ENCODE measurements at regions not wholly inside any gene's neighbourhood (a gene's known extent, or its start where the extent isn't known, plus 50 kb on each side); places are given as distances from the start of the nearest gene placed in this dataset.

GRCh38 chr6:93684339-93684738, 265.0 kb upstream of the EPHA7 start:
- H3K27ac ChIP-seq: no peak overlapping the region
- H3K36me3 ChIP-seq: no peaks in the 10 kb centered on the region
- H3K27me3 ChIP-seq: no peaks in the 10 kb centered on the region
- H3K4me3 ChIP-seq: no peak overlapping the region
- H3K9ac ChIP-seq (ENCODE audit: low read depth in 2 of 2, low read length in 2 of 2): no peak overlapping the region
- TF ChIP-seq, protein P1, sequence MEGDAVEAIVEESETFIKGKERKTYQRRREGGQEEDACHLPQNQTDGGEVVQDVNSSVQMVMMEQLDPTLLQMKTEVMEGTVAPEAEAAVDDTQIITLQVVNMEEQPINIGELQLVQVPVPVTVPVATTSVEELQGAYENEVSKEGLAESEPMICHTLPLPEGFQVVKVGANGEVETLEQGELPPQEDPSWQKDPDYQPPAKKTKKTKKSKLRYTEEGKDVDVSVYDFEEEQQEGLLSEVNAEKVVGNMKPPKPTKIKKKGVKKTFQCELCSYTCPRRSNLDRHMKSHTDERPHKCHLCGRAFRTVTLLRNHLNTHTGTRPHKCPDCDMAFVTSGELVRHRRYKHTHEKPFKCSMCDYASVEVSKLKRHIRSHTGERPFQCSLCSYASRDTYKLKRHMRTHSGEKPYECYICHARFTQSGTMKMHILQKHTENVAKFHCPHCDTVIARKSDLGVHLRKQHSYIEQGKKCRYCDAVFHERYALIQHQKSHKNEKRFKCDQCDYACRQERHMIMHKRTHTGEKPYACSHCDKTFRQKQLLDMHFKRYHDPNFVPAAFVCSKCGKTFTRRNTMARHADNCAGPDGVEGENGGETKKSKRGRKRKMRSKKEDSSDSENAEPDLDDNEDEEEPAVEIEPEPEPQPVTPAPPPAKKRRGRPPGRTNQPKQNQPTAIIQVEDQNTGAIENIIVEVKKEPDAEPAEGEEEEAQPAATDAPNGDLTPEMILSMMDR (IDR thresholded peaks at IDR 0.05): no peak
- DNase-seq: peak; percentile 35
- no peaks in the 10 kb centered on the region for H3K9me3 ChIP-seq
- H3K4me1 ChIP-seq: no peaks in the 10 kb centered on the region
- intact Hi-C loops (cut with DNase I): no loop called here

DNA sequence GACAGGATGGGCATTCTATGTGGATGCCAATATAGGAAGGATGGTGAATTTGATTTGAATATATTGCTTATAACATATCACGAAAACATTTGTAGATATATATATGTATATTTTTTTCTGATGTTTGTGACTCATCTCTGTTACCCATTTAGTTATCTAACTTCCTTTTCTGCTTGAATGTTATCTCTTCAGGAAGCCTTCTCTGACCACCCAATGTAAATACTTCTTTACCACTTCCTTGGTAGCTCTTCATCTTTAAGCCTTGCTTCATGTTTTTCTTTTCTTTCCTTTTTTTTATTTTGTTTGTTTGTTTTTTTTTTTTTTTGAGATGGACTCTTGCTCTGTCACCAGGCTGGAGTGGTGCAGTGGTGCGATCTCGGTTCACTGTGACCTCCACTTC, 260.5 kb upstream of the EPHA7 start:
- Histone ChIP-seq H3K27me3 (no peaks in the 10 kb centered on the region), H3K27ac (no peak overlapping the region), H3K4me1 (no peaks in the 10 kb centered on the region), H3K36me3 (no peaks in the 10 kb centered on the region), H3K9me3 (no peaks in the 10 kb centered on the region), H3K9ac (ENCODE audit: low read depth in 2 of 2, low read length in 2 of 2) (no peak overlapping the region), H3K4me3 (no peak overlapping the region)
- no peak for DNase-seq
- intact Hi-C loops (cut with DNase I): no loop called here
- TF ChIP-seq, protein P1 (IDR thresholded peaks at IDR 0.05): no peak

- H3K9me3 ChIP-seq: no peaks in the 10 kb centered on the region
- H3K27ac ChIP-seq: no peak overlapping the region
- no peak for DNase-seq
- no peaks in the 10 kb centered on the region for H3K27me3 ChIP-seq
- intact Hi-C loops (cut with DNase I): no loop called here
- H3K4me3 ChIP-seq: no peak overlapping the region
- TF ChIP-seq, protein P1 (IDR thresholded peaks at IDR 0.05): no peak
- no peaks in the 10 kb centered on the region for H3K4me1 ChIP-seq
- H3K36me3 ChIP-seq: no peaks in the 10 kb centered on the region
- no peak overlapping the region for H3K9ac ChIP-seq (ENCODE audit: low read depth in 2 of 2, low read length in 2 of 2)
Observed at GRCh38 chr6:93678841-93679454, 259.6 kb upstream of the EPHA7 start.

- intact Hi-C loops (cut with DNase I): no loop called here
- H3K27me3 ChIP-seq: no peaks in the 10 kb centered on the region
- TF ChIP-seq, protein P1 (IDR thresholded peaks at IDR 0.05): no peak
- H3K27ac ChIP-seq: no peak overlapping the region
- H3K4me1 ChIP-seq: no peaks in the 10 kb centered on the region
- no peak overlapping the region for H3K4me3 ChIP-seq
- no peaks in the 10 kb centered on the region for H3K36me3 ChIP-seq
- DNase-seq: no peak
- no peak overlapping the region for H3K9ac ChIP-seq (ENCODE audit: low read depth in 2 of 2, low read length in 2 of 2)
- no peaks in the 10 kb centered on the region for H3K9me3 ChIP-seq
Observed at GRCh38 chr6:93677264-93677965, 258.1 kb upstream of the EPHA7 start.

- TF ChIP-seq, protein P1 (IDR thresholded peaks at IDR 0.05): no peak
- H3K4me3 ChIP-seq: no peak overlapping the region
- no peak for DNase-seq
- H3K27ac ChIP-seq: no peak overlapping the region
- no peaks in the 10 kb centered on the region for H3K4me1 ChIP-seq
- intact Hi-C loops (cut with DNase I): no loop called here
- H3K36me3 ChIP-seq: no peaks in the 10 kb centered on the region
- H3K27me3 ChIP-seq: no peaks in the 10 kb centered on the region
- no peaks in the 10 kb centered on the region for H3K9me3 ChIP-seq
- no peak overlapping the region for H3K9ac ChIP-seq (ENCODE audit: low read depth in 2 of 2, low read length in 2 of 2)
Observed at GRCh38 chr6:93676581-93676980, 257.2 kb upstream of the EPHA7 start.
